Heart left ventricle (tissue), 16 donors: ENCODE measurements at regions not wholly inside any gene's neighbourhood (a gene's known extent, or its start where the extent isn't known, plus 50 kb on each side); places are given as distances from the start of the nearest gene placed in this dataset.

Experiments used
- ATAC-seq, 4 donors: fragments of 200-7000 bp; cut with Tn5 transposase; one replicate each; pipeline ENCODE4 v1.9.1; 2020 to 2022; ENCODE audit warnings: moderate library complexity in 4 of 4, mild to moderate bottlenecking in 3 of 4, moderate number of reproducible peaks in 1 of 4
- DNase-seq, 5 donors: peaks; one replicate each; pipeline ENCODE4 v3.0.0-alpha.2; 2020
- H3K27ac ChIP-seq, 12 donors: fragments of 200-600 bp; sonication (generic) in 4 of 12; one replicate each; pipeline versions ENCODE4 v1.5.0 to v1.8.0; 2016 to 2022; ENCODE audit warnings: mild to moderate bottlenecking in 2 of 12
- H3K27me3 ChIP-seq, 9 donors: fragments of 200-600 bp; sonication (generic) in 2 of 9; one replicate each; pipeline versions ENCODE4 v1.5.1 to v1.8.0; 2016 to 2022; ENCODE audit warnings: mild to moderate bottlenecking in 3 of 9
- H3K36me3 ChIP-seq, 9 donors: fragments of 200-600 bp; sonication (generic) in 2 of 9; one replicate each; pipeline versions ENCODE4 v1.5.0 to v1.8.0; 2018 to 2022; ENCODE audit warnings: mild to moderate bottlenecking in 2 of 9
- H3K4me1 ChIP-seq, 12 donors: fragments of 200-600 bp; sonication (generic) in 4 of 12; one replicate each; pipeline versions ENCODE4 v1.5.0 to v1.8.0; 2016 to 2022; ENCODE audit warnings: mild to moderate bottlenecking in 3 of 12
- H3K4me3 ChIP-seq, 12 donors: fragments of 200-600 bp; sonication (generic) in 4 of 12; one replicate each; pipeline versions ENCODE4 v1.5.0 to v1.8.0; 2017 to 2022; ENCODE audit warnings: mild to moderate bottlenecking in 9 of 12, moderate library complexity in 4 of 12
- H3K9me3 ChIP-seq, 12 donors: fragments of 200-600 bp; sonication (generic) in 4 of 12; one replicate each; pipeline versions ENCODE4 v1.5.0 to v1.8.0; 2016 to 2022; ENCODE audit warnings: mild to moderate bottlenecking in 1 of 12
- CTCF ChIP-seq, 12 donors: fragments of 200-600 bp; sonication (generic) in 4 of 12; IDR thresholded peaks; one replicate each; pipeline versions ENCODE4 v1.5.0 to v1.8.0; 2018 to 2022; ENCODE audit warnings: antibody characterized with exemption in 12 of 12, mild to moderate bottlenecking in 5 of 12
- POLR2A ChIP-seq, 2 donors: fragments of 450-650 bp; IDR thresholded peaks; one replicate each; pipeline ENCODE4 v1.6.1; 2017; ENCODE audit warnings: antibody characterized with exemption in 2 of 2, mild to moderate bottlenecking in 2 of 2, moderate library complexity in 2 of 2
- WGBS, 4 donors: extraction: QIAGEN DNeasy Blood & Tissue Kit in 2 of 4; methylation state at CpG; one replicate each; pipeline versions ENCODE4 v1.1.5 to v1.1.7; 2013 to 2018; 5-methylcytosine and 5-hydroxymethylcytosine counted together
- intact Hi-C, 10 donors: fragments of 100-400 bp; cut with DNase I; formaldehyde crosslinking; loops; one replicate each; pipeline versions ENCODE4 v1.11.1 to v1.14.2; 2022
- donor health status: ischemic (EF 13 %, LVEDD 7.1; RV severe dilation, severe dysfunction).
- donor health status: healthy with polysubstance abuse.
- donor health status: DM: no; HTN: yes; CAD: no.
- donor health status: DM: no; HTN: no; CAD: no.
- donor health status: ischemic (EF 25% LVEDD 6.9; RV normal size, moderate dysfunction).
- donor health status: ischemic (EF 25% LVEDD 5.7; RV mildly dilated, moderate dysfunction).
- donor health status: healthy.
- donor health status: DM: yes; HTN: yes; CAD: no.
- donor health status: ischemic (EF 35%, LVEDD 5.7; RV mildly dilated, moderate dysfunction).
- donor health status: nonischemic (EF 11% LVEDD 7.7; RV severe dilation, severe dysfunction).
- donor health status: DM: yes; HTN: yes; CAD: no.
- donor health status: PGD.
- donor health status: ischemic (EF 29% LVEDD 5.4; RV normal size, mild dysfunction).
- donor health status: nonischemic (EF 23%, LVEDD 6.1; RV moderate dilation, normal function).

- TF ChIP-seq CTCF (IDR thresholded peaks at IDR 0.05), result no peak
- TF ChIP-seq POLR2A (IDR thresholded peaks at IDR 0.05), result no peak
- Histone ChIP-seq H3K4me3 (no peak overlapping the region), H3K27ac (no peak overlapping the region), H3K9me3 (no peaks in the 10 kb centered on the region), H3K4me1 (no peaks in the 10 kb centered on the region), H3K36me3 (no peaks in the 10 kb centered on the region), H3K27me3 (no peaks in the 10 kb centered on the region)
- intact Hi-C loops, result no loop called here
- DNase-seq (no peak), ATAC-seq (no peak)
- 70 to 88% (median 76%) methylated on average over 1 of the region's 1 CpG for WGBS, 4 donors
Measured at GRCh38 chr9:7860335-7860709, 60.7 kb upstream of the DMAC1 start.

GRCh38 chr9:7859701-7860334, 60.2 kb upstream of the DMAC1 start:
- intact Hi-C loops, result no loop called here
- H3K36me3 ChIP-seq, result no peaks in the 10 kb centered on the region
- TF ChIP-seq CTCF (IDR thresholded peaks at IDR 0.05) (no peak), POLR2A (IDR thresholded peaks at IDR 0.05) (no peak)
- WGBS, 4 donors, result 78 to 89% (median 80%) methylated on average over 3 of the region's 3 CpGs
- DNase-seq (no peak), ATAC-seq (no peak)
- no peak overlapping the region for H3K4me3 ChIP-seq
- no peaks in the 10 kb centered on the region for H3K9me3 ChIP-seq
- no peaks in the 10 kb centered on the region for H3K27me3 ChIP-seq
- H3K4me1 ChIP-seq, result no peaks in the 10 kb centered on the region
- no peak overlapping the region for H3K27ac ChIP-seq

- intact Hi-C loops, result no loop called here
- 70 to 81% (median 73%) methylated on average over 2 of the region's 2 CpGs for WGBS, 4 donors
Measured at GRCh38 chr9:7858166-7858565, 58.6 kb upstream of the DMAC1 start.

GRCh38 chr9:7854763-7855162, 55.2 kb upstream of the DMAC1 start:
- Histone ChIP-seq H3K36me3 (no peaks in the 10 kb centered on the region), H3K27me3 (no peaks in the 10 kb centered on the region), H3K4me3 (no peak overlapping the region), H3K9me3 (no peaks in the 10 kb centered on the region), H3K4me1 (no peaks in the 10 kb centered on the region), H3K27ac (no peak overlapping the region)
- intact Hi-C loops, result no loop called here
- DNase-seq (no peak), ATAC-seq (no peak)
- WGBS, 4 donors, result 66 to 85% (median 77%) methylated on average over 4 of the region's 4 CpGs
- TF ChIP-seq CTCF (IDR thresholded peaks at IDR 0.05) (no peak), POLR2A (IDR thresholded peaks at IDR 0.05) (no peak)

More at GRCh38 chr9:7858166-7858565, 58.6 kb upstream of the DMAC1 start:
- Histone ChIP-seq H3K36me3 (no peaks in the 10 kb centered on the region), H3K9me3 (no peaks in the 10 kb centered on the region), H3K4me1 (no peaks in the 10 kb centered on the region), H3K27ac (no peak overlapping the region), H3K4me3 (no peak overlapping the region), H3K27me3 (no peaks in the 10 kb centered on the region)
- TF ChIP-seq POLR2A (IDR thresholded peaks at IDR 0.05), result no peak
- TF ChIP-seq CTCF (IDR thresholded peaks at IDR 0.05), result no peak
- DNase-seq (no peak), ATAC-seq (no peak)
